ENCODE measurements at regions not wholly inside any gene's neighbourhood (a gene's known extent, or its start where the extent isn't known, plus 50 kb on each side); places are given as distances from the start of the nearest gene placed in this dataset.

DNA sequence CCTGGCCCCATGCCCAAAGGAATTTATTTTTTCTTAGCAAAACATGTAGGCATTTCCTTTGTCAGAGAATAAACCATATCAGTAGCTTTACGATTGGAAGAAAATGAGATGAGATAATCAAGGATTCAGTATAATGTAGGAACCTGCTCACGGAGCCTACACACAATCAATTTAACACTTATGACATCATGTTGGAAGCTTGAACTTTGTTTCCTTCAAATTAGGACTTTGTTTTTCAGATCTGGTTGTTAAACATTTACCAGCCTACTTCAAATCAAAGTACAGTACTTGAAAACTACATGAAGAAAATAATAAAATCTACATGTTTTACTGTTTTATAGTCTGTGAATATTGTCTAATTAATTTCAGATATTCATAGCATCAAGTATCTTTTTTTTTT, 639.0 kb upstream of the ATXN8OS start:
- Histone ChIP-seq H3K4me3 (no peak overlapping the region), H3K79me2 (ENCODE audit: control insufficient read depth, insufficient read depth, low read length) (no peaks in the 10 kb centered on the region), H3K9me3 (replicated peaks; ENCODE audit: control insufficient read depth, insufficient read depth, low read depth, low read length) (no peaks in the 10 kb centered on the region), H3K4me2 (ENCODE audit: insufficient read depth, low read length) (no peak overlapping the region), H3K27ac (ENCODE audit: extremely low read depth, low read depth, low read length) (no peak overlapping the region), H3K9me1 (ENCODE audit: control insufficient read depth, insufficient read depth, low read length) (no peaks in the 10 kb centered on the region), H3K4me1 (replicated peaks in 1 of 2; ENCODE audit: control insufficient read depth in 2 of 2, insufficient read depth in 2 of 2, low read length in 2 of 2) (no peaks in the 10 kb centered on the region), H2AFZ (ENCODE audit: low read depth, low read length) (no peak overlapping the region), H3K9ac (ENCODE audit: insufficient read depth in 1 of 2, low read depth in 2 of 2, low read length in 2 of 2) (no peak overlapping the region), H4K20me1 (replicated peaks; ENCODE audit: control insufficient read depth, insufficient read depth, low read length) (no peaks in the 10 kb centered on the region), H3K36me3 (ENCODE audit: control insufficient read depth, insufficient read depth, low read length) (no peaks in the 10 kb centered on the region), H3K27me3 (ENCODE audit: control insufficient read depth in 2 of 2, insufficient read depth in 2 of 2, low read length in 2 of 2) (no peaks in the 10 kb centered on the region)
- FAIRE-seq, result no peak
- DNase-seq (ENCODE audit: extremely low read depth in 1 of 4, low spot score in 3 of 4), result no peak
- ATAC-seq, result no peak
- intact Hi-C loops (cut with micrococcal nuclease), result no loop called here
- TF ChIP-seq BCL6 (CRISPR knock-in tag; IDR thresholded peaks at IDR 0.05) (no peak), ZNF79 (CRISPR knock-in tag; IDR thresholded peaks at IDR 0.05; ENCODE audit: low read depth) (no peak), ARNT (IDR thresholded peaks at IDR 0.05) (no peak), ZNF197 (CRISPR knock-in tag; IDR thresholded peaks at IDR 0.05; ENCODE audit: low read depth) (no peak), KAT2B (IDR thresholded peaks at IDR 0.05; ENCODE audit: low read depth, low read length) (no peak), ZSCAN29 (IDR thresholded peaks at IDR 0.05) (no peak), MLX (CRISPR knock-in tag; conservative IDR thresholded peaks at IDR 0.05) (no peak), TEAD4 (IDR thresholded peaks at IDR 0.05; ENCODE audit: low read length) (no peak), TEAD4 (CRISPR knock-in tag; IDR thresholded peaks at IDR 0.05; ENCODE audit: borderline replicate concordance) (no peak), E2F3 (CRISPR knock-in tag; IDR thresholded peaks at IDR 0.05) (no peak), ELF2 (CRISPR knock-in tag; IDR thresholded peaks at IDR 0.05) (no peak), ZNF311 (CRISPR knock-in tag; IDR thresholded peaks at IDR 0.05) (no peak), ZNF395 (CRISPR knock-in tag; IDR thresholded peaks at IDR 0.05) (no peak)
- TF ChIP-seq, protein P1, sequence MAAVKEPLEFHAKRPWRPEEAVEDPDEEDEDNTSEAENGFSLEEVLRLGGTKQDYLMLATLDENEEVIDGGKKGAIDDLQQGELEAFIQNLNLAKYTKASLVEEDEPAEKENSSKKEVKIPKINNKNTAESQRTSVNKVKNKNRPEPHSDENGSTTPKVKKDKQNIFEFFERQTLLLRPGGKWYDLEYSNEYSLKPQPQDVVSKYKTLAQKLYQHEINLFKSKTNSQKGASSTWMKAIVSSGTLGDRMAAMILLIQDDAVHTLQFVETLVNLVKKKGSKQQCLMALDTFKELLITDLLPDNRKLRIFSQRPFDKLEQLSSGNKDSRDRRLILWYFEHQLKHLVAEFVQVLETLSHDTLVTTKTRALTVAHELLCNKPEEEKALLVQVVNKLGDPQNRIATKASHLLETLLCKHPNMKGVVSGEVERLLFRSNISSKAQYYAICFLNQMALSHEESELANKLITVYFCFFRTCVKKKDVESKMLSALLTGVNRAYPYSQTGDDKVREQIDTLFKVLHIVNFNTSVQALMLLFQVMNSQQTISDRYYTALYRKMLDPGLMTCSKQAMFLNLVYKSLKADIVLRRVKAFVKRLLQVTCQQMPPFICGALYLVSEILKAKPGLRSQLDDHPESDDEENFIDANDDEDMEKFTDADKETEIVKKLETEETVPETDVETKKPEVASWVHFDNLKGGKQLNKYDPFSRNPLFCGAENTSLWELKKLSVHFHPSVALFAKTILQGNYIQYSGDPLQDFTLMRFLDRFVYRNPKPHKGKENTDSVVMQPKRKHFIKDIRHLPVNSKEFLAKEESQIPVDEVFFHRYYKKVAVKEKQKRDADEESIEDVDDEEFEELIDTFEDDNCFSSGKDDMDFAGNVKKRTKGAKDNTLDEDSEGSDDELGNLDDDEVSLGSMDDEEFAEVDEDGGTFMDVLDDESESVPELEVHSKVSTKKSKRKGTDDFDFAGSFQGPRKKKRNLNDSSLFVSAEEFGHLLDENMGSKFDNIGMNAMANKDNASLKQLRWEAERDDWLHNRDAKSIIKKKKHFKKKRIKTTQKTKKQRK (IDR thresholded peaks at IDR 0.05; ENCODE audit: borderline replicate concordance, low read depth, low read length), result no peak
- 5% methylated on average over 2 of the region's 2 CpGs for WGBS (ENCODE audit: insufficient coverage, low coverage, missing lambda C conversion rate)
- BruUV-seq (replicated peaks), result no TSS peak
- ChIA-PET POLR2A (no interaction called here), CTCF (ENCODE audit: low intra/inter-chr PET ratio) (no interaction called here)
- in situ Hi-C loops (cut with MboI), result no loop called here

Data from K562 (cell line).